ENCODE measurements at regions not wholly inside any gene's neighbourhood (a gene's known extent, or its start where the extent isn't known, plus 50 kb on each side); places are given as distances from the start of the nearest gene placed in this dataset.
A peak's percentile ranks its signal among the peaks of the same experiment; 100 is the strongest.

DNA sequence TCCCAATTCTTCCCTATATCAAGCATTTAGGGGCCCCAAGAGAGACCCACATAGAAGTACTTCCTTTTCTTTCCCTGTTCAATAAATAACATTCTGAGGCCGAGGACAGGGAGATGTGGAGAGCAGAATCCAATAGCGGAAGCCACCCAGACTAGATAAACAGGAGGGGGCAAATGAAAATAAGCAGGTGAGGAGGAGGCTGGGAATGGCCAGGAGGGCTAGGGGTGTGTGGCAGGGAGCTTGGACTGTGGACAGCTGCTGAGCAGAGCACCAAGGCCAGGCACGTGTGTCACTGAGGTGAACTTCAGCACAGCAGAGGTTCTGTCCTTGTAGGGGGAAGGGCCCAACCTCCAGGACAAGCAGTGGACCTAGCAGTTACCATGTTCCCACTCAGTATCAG lies 339.2 kb downstream of the FOXA2 start (continued):
- TF ChIP-seq, protein P1, sequence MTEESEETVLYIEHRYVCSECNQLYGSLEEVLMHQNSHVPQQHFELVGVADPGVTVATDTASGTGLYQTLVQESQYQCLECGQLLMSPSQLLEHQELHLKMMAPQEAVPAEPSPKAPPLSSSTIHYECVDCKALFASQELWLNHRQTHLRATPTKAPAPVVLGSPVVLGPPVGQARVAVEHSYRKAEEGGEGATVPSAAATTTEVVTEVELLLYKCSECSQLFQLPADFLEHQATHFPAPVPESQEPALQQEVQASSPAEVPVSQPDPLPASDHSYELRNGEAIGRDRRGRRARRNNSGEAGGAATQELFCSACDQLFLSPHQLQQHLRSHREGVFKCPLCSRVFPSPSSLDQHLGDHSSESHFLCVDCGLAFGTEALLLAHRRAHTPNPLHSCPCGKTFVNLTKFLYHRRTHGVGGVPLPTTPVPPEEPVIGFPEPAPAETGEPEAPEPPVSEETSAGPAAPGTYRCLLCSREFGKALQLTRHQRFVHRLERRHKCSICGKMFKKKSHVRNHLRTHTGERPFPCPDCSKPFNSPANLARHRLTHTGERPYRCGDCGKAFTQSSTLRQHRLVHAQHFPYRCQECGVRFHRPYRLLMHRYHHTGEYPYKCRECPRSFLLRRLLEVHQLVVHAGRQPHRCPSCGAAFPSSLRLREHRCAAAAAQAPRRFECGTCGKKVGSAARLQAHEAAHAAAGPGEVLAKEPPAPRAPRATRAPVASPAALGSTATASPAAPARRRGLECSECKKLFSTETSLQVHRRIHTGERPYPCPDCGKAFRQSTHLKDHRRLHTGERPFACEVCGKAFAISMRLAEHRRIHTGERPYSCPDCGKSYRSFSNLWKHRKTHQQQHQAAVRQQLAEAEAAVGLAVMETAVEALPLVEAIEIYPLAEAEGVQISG (CRISPR knock-in tag; IDR thresholded peaks at IDR 0.05), result 0 out of 2 replicates have a peak, but pooled peaks have one; percentile 24
- TF ChIP-seq THAP11 (CRISPR knock-in tag; IDR thresholded peaks at IDR 0.05) (no peak), SP4 (CRISPR knock-in tag; IDR thresholded peaks at IDR 0.05) (no peak; the same call in 1 of the 2 replicates), CREB1 (IDR thresholded peaks at IDR 0.05) (no peak), CREB1 (CRISPR knock-in tag; IDR thresholded peaks at IDR 0.05) (no peak), ZBTB42 (CRISPR knock-in tag; IDR thresholded peaks at IDR 0.05) (no peak), MED8 (CRISPR knock-in tag; IDR thresholded peaks at IDR 0.05; ENCODE audit: insufficient replicate concordance) (no peak), CC2D1A (CRISPR knock-in tag; IDR thresholded peaks at IDR 0.05) (no peak), ZNF850 (CRISPR knock-in tag; conservative IDR thresholded peaks at IDR 0.05) (0 out of 2 replicates have a peak, but pooled peaks have one; percentile 61), NPAS2 (CRISPR knock-in tag; IDR thresholded peaks at IDR 0.05; ENCODE audit: borderline replicate concordance) (no peak)
- TF ChIP-seq, protein P2, sequence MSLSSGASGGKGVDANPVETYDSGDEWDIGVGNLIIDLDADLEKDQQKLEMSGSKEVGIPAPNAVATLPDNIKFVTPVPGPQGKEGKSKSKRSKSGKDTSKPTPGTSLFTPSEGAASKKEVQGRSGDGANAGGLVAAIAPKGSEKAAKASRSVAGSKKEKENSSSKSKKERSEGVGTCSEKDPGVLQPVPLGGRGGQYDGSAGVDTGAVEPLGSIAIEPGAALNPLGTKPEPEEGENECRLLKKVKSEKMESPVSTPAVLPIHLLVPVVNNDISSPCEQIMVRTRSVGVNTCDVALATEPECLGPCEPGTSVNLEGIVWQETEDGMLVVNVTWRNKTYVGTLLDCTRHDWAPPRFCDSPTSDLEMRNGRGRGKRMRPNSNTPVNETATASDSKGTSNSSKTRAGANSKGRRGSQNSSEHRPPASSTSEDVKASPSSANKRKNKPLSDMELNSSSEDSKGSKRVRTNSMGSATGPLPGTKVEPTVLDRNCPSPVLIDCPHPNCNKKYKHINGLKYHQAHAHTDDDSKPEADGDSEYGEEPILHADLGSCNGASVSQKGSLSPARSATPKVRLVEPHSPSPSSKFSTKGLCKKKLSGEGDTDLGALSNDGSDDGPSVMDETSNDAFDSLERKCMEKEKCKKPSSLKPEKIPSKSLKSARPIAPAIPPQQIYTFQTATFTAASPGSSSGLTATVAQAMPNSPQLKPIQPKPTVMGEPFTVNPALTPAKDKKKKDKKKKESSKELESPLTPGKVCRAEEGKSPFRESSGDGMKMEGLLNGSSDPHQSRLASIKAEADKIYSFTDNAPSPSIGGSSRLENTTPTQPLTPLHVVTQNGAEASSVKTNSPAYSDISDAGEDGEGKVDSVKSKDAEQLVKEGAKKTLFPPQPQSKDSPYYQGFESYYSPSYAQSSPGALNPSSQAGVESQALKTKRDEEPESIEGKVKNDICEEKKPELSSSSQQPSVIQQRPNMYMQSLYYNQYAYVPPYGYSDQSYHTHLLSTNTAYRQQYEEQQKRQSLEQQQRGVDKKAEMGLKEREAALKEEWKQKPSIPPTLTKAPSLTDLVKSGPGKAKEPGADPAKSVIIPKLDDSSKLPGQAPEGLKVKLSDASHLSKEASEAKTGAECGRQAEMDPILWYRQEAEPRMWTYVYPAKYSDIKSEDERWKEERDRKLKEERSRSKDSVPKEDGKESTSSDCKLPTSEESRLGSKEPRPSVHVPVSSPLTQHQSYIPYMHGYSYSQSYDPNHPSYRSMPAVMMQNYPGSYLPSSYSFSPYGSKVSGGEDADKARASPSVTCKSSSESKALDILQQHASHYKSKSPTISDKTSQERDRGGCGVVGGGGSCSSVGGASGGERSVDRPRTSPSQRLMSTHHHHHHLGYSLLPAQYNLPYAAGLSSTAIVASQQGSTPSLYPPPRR (CRISPR knock-in tag; IDR thresholded peaks at IDR 0.05; ENCODE audit: borderline replicate concordance), result peak; percentile 58; the same call in 1 of the 2 replicates
- TF ChIP-seq, protein P3, sequence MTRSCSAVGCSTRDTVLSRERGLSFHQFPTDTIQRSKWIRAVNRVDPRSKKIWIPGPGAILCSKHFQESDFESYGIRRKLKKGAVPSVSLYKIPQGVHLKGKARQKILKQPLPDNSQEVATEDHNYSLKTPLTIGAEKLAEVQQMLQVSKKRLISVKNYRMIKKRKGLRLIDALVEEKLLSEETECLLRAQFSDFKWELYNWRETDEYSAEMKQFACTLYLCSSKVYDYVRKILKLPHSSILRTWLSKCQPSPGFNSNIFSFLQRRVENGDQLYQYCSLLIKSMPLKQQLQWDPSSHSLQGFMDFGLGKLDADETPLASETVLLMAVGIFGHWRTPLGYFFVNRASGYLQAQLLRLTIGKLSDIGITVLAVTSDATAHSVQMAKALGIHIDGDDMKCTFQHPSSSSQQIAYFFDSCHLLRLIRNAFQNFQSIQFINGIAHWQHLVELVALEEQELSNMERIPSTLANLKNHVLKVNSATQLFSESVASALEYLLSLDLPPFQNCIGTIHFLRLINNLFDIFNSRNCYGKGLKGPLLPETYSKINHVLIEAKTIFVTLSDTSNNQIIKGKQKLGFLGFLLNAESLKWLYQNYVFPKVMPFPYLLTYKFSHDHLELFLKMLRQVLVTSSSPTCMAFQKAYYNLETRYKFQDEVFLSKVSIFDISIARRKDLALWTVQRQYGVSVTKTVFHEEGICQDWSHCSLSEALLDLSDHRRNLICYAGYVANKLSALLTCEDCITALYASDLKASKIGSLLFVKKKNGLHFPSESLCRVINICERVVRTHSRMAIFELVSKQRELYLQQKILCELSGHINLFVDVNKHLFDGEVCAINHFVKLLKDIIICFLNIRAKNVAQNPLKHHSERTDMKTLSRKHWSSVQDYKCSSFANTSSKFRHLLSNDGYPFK (CRISPR knock-in tag; IDR thresholded peaks at IDR 0.05; ENCODE audit: borderline replicate concordance), result no peak
- TF ChIP-seq, protein P4, sequence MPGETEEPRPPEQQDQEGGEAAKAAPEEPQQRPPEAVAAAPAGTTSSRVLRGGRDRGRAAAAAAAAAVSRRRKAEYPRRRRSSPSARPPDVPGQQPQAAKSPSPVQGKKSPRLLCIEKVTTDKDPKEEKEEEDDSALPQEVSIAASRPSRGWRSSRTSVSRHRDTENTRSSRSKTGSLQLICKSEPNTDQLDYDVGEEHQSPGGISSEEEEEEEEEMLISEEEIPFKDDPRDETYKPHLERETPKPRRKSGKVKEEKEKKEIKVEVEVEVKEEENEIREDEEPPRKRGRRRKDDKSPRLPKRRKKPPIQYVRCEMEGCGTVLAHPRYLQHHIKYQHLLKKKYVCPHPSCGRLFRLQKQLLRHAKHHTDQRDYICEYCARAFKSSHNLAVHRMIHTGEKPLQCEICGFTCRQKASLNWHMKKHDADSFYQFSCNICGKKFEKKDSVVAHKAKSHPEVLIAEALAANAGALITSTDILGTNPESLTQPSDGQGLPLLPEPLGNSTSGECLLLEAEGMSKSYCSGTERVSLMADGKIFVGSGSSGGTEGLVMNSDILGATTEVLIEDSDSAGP (CRISPR knock-in tag; IDR thresholded peaks at IDR 0.05; ENCODE audit: borderline replicate concordance), result peak; percentile 22; the same call in 1 of the 2 replicates

All from HepG2 (cell line).